Amygdala (tissue), 56 donors: ENCODE measurements at regions not wholly inside any gene's neighbourhood (a gene's known extent, or its start where the extent isn't known, plus 50 kb on each side); places are given as distances from the start of the nearest gene placed in this dataset.

Experiments used
- DNase-seq, 56 donors: peaks; one replicate each; lab custom pipeline; 2025; lab: John Stamatoyannopoulos, UW

DNA sequence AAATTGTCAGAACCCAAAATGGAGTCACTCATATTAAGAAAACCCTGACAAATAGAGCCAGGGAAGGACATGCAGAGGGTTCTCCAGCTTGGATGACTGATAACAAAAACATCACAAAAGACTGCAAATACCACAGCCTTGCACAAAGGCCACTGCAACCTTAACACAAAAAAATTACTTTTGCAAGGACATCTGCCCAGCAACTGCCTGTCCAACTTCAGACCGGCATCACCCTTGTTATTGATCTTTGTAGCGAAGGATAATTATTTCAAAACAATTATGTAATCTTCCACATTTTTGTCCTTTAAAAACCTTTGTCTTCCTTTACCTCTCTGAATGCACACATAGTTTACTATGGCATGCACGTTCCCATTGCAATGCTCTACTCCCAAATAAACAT is 100.6 kb upstream of the TBX3 start:
- DNase-seq: no peak

DNA sequence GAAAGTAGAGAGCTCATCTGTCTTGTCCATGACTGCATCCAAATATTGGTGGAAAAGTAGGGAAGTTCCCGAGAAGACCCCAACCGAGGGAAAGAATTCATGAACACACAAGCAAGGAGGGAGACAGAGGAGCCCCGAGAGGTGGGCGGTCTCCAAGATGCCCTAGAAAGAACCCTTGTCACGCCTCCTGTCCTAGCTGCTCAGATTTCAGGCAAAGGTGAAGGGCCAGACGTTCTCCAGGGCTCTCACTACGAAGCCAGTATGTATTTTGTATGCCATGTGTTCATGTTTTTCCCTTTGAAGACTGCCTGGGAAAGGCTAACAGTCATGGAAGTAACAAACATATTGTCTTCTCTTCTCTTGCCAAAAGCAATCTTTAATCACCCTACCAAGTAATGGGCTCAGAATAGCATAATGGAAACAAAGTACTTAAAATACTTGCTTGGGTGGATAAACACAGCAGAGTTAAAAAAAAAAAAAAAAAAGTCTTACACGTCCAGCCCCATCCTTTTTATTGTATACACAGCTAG is 99.2 kb upstream of the TBX3 start:
- DNase-seq: no peak

- no peak for DNase-seq
Observed at GRCh38 chr12:114780746-114781399, 96.9 kb upstream of the TBX3 start.

DNA sequence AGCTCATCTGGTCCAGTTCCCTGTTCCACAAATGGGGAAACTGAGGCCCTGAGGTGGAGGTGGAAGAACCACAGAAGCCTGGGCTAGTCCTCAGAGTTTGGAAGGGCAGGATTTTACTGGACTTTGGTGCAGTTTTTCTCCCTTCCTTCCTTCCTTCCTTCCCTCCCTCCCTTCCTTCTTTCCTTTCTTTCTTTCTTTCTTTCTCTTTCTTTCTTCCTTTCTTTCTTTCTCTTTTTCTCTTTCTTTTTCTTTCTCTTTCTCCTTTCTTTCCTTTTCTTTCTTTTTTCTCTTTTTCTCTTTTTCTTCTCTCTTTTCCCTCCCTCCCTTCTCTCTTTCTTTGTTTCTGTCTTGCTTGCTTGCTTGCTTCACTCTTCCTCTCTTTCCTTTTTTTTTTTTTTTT is 95.7 kb upstream of the TBX3 start:
- no peak for DNase-seq

- no peak for DNase-seq
Observed at GRCh38 chr12:114779186-114779585, 95.2 kb upstream of the TBX3 start.

DNA sequence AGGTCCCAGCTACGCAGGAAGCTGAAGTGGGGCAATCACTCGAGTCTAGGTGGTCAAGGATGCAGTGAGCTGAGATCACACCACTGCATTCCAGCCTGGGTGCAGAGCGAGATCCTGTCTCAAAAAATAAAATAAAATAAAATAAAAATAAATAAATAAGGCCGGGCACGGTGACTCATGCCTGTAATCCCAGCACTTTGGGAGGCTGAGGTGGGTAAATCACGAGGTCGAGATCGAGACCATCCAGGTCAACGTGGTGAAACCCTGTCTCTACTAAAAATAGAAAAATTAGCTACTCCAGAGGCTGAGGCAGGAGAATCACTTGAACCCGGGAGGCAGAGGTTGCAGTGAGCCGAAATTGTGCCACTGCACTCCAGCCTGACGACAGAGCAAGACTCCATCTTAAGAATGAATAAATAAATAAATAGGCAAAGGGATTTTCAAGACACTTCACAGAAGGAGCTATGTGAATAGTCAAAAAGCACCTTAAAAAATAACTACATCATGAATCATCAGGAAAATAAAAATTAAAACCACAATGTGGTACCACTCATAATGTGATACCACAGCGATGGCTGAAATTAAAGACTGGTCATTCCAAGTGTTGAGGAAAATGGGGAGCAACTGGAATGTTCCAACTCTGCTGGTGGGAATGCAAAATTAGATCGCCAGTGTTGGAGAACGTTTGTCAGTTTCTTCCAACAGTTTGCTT is 92.9 kb upstream of the TBX3 start:
- DNase-seq: no peak

DNA sequence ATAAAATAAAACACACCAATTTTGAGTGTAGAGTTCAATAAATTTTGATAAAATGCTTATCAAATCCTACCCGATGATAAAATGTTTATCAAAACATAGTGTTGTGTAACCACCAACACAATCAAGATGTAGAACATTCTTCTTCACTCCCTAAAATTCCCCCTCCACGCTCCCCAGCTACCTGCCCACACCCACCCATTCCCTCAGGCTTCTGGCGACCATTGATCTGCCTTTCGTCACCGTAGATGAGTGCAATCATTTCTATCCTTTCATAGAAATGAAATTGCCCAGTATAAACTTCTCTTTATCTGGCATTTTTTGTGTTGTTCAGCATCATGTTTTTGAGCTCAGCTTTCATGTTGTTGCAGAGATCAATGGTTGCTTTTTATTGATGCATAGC is 90.7 kb upstream of the TBX3 start:
- no peak for DNase-seq

GRCh38 chr12:114774197-114774596 is 90.2 kb upstream of the TBX3 start:
- no peak for DNase-seq

- DNase-seq: no peak
Observed at GRCh38 chr12:114770323-114770722, 86.3 kb upstream of the TBX3 start.

DNA sequence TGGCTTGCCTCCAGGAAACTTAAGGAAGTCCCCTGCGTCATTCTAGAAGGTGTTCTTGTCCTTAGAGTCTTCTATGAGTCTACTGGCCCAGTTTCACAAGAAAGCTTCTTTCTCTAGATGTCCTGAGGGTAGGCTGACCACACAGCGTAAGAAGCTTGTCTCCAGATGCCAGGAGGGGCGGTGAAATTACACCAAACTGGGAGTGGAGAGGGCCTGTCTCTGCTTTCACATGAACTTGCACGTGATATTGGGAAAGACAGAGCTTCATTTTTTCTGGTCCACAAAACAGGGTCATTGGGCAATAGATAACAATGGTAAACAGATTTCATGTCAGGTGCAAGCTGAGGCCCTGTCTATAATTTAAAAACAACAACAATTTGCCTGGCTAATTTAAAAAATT is 85.7 kb upstream of the TBX3 start:
- no peak for DNase-seq

DNA sequence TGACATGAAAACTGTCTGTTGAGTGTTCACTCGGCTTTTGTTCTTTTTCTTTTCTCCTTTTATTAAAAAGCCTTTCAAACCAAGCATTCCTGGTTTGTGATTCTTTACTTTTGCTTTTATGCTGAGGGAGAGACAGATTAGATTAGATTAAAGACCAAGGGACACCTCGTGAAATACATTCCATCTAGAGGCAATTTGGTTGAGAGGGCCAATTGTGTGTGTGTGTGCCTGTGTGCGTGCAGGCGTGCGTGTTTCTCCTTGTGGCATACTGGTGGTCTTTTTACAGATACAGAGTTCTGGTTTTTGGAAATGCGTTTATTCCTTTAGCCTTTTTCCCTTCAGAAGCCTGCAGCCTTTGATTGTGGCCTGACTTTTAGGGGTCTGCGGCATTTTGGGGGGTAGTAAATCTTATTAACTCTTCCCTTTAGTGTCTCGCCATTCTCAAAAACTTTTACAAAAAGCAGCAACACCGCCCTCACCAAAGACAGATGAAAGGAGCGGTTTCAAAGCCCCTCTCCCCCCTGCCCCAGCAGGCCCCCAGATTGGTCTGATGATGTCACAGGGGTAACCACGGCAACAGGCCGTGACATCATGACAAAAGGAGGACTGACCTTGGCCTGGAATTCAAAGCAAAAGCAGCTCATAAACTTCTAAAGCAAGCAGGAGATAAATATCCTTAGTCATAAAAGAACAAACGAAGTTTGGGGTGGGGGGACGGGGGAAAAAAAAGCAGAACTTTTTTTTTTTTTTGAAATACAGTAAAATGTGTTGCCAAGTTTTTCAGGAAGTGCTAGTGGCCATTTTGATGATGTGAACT is 84.1 kb upstream of the TBX3 start:
- no peak for DNase-seq

GRCh38 chr12:114767084-114767760 is 83.2 kb upstream of the TBX3 start:
- no peak for DNase-seq

DNA sequence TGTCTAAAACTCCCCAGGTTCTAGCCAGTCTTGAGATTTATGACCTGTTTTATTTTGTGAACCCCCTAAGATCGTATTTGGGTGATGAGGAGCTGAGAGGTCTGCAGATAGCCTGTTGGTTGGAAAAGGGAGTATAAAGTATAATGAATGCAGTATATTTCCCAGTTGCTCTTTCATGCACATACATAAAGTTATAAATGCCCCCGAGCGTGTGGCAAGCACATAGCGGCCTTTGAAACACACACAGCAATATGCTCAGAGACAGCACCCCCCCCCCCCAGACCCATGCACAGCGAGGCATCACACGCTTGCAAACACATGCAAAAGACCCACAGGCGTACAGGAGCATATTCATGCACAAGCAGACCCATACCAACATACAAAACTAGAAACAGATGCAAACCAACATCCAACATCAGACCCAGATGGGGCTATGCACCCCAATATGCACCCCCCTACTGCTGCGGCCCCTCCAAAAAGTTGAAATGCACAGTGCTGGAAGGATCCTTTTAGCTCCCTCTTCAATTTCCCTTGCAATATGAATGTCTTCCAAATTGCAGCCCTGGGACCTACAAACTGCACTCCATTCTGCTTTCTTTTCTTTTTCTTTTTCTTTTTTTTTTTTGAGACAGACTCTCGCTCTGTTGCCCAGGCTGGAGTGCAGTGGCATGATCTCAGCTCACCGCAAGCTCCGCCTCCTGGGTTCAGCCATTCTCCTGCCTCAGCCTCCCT is 82.2 kb upstream of the TBX3 start:
- no peak for DNase-seq

GRCh38 chr12:114764510-114764909 is 80.5 kb upstream of the TBX3 start:
- DNase-seq: no peak

DNA sequence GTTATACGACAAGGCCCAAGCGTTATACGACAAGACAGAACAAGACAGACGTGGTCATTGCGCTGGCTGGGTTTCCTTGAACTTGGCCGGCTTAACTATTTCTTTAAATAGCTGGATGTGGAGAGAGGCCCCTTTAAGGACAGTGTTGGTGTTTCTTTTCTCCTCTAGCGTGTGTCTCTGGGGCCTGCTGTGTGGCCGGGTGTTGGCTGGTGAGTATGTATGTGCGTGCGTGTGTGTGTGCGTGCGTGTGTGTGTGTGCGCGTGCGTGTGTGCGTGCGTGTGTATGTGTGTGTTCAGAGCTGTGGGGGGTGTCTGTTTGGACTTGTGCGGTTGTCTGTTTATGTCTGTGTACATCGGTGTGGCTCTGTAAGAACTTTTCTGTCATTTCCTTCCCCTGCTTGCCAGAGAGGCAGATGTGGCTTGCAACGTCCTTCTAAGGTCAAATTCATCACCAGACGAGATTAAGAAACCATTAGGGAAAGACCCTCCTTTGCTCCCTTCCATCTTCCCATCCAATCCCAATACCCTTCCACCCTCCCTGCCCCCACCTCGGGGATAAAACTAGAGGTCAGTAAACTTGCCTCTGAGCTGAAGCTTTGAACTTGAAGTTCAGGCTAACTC is 78.6 kb upstream of the TBX3 start:
- no peak for DNase-seq

GRCh38 chr12:114760151-114760877 is 76.3 kb upstream of the TBX3 start:
- DNase-seq: peak in 3 of 56 donors; percentile 4 to 6 (median 5)

DNA sequence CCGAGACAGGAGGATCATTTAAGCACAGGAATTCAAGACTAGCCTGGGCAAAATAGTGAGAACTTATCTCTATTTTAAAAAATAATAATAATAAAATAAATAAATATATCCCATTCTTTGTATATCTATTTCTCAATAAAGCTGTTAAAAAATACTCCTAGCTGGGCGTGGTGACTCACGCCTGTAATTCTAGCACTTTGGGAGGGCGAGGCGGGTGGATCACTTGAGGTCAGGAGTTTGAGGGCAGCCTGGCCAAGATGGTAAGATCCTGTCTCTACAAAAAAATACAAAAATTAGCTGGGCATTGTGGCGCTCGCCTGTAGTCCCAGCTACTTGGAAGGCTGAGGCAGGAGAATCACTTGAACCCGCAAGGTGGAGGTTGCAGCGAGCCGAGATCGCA is 75.7 kb upstream of the TBX3 start:
- DNase-seq: no peak

GRCh38 chr12:114757684-114758325 is 73.8 kb upstream of the TBX3 start:
- DNase-seq: no peak
